Pancreas (tissue), 10 donors: ENCODE measurements at regions not wholly inside any gene's neighbourhood (a gene's known extent, or its start where the extent isn't known, plus 50 kb on each side); places are given as distances from the start of the nearest gene placed in this dataset.

Experiments
- ATAC-seq, 4 donors: fragments of 200-7000 bp; cut with Tn5 transposase; one replicate each; pipeline versions ENCODE4 v1.8.0 to v1.9.1; 2020; ENCODE audit warnings: mild to moderate bottlenecking in 4 of 4, moderate library complexity in 4 of 4
- DNase-seq, 6 donors: peaks; one replicate each; pipeline ENCODE4 v3.0.0-alpha.2; 2020
- FAIRE-seq: peaks from 2 replicates; lab custom pipeline; 2012; peaks lifted over from hg19 to GRCh38; lab: Jason Lieb, UNC
- H3K27ac ChIP-seq, 4 donors: fragments of 200-600 bp; sonication (generic); 1 replicate in 3 of 4; 2 replicates in 1 of 4; pipeline versions ENCODE4 v1.5.0 to v1.8.0; 2020
- H3K27me3 ChIP-seq, 4 donors: fragments of 200-600 bp; one replicate each; pipeline ENCODE4 v1.8.0; 2021
- H3K36me3 ChIP-seq, 3 donors: fragments of 200-600 bp; sonication (generic) in 1 of 3; one replicate each; pipeline versions ENCODE4 v1.5.0 to v1.8.0; 2020 to 2021
- H3K4me1 ChIP-seq, 3 donors: fragments of 200-600 bp; one replicate each; pipeline ENCODE4 v1.8.0; 2021
- H3K4me3 ChIP-seq, 4 donors: fragments of 200-600 bp; sonication (generic) in 2 of 4; one replicate each; pipeline versions ENCODE4 v1.5.0 to v1.8.0; 2020 to 2021
- H3K9me3 ChIP-seq, 4 donors: fragments of 200-600 bp; one replicate each; pipeline ENCODE4 v1.8.0; 2021
- CTCF ChIP-seq, 4 donors: fragments of 200-600 bp; sonication (generic) in 3 of 4; IDR thresholded peaks; one replicate each; pipeline versions ENCODE4 v1.5.0 to v1.8.0; 2021; ENCODE audit warnings: antibody characterized with exemption in 4 of 4
- WGBS, 2 donors: extraction: QIAGEN DNeasy Blood & Tissue Kit; methylation state at CpG; one replicate each; pipeline ENCODE4 v1.1.7; 2013; 5-methylcytosine and 5-hydroxymethylcytosine counted together
- intact Hi-C, 3 donors: fragments of 100-400 bp; cut with DNase I; formaldehyde crosslinking; loops; one replicate each; pipeline versions ENCODE4 v1.11.1 to v1.14.2; 2022
- donor health status: healthy with polysubstance abuse.
- donor health status: DM: no; HTN: no; CAD: no; lungs with moderate emphysema.
- donor health status: DM: no; HTN: no; CAD: no.
- donor health status: control.
- donor health status: control.
- donor health status: Bipolar disorder and iron deficiency.
- donor health status: DM: yes; HTN: yes; CAD: no.
- donor health status: DM: no; HTN: no; CAD: no.
- donor health status: DM: no; HTN: no; CAD: no.
- donor health status: DM: yes; HTN: yes; CAD: no.

GRCh38 chr2:187638840-187639239 lies 84.6 kb upstream of the TFPI start:
- no peak for ATAC-seq
- TF ChIP-seq CTCF (IDR thresholded peaks at IDR 0.05) = no peak
- 92 to 97% methylated on average over 1 of the region's 1 CpG for WGBS, 2 donors
- H3K36me3 ChIP-seq = no peaks in the 10 kb centered on the region
- H3K27ac ChIP-seq = no peak overlapping the region
- no peak overlapping the region for H3K4me3 ChIP-seq
- intact Hi-C loops = no loop called here
- H3K9me3 ChIP-seq = no peaks in the 10 kb centered on the region
- no peaks in the 10 kb centered on the region for H3K4me1 ChIP-seq
- H3K27me3 ChIP-seq = no peaks in the 10 kb centered on the region
- no peak for DNase-seq
- FAIRE-seq = no peak

DNA sequence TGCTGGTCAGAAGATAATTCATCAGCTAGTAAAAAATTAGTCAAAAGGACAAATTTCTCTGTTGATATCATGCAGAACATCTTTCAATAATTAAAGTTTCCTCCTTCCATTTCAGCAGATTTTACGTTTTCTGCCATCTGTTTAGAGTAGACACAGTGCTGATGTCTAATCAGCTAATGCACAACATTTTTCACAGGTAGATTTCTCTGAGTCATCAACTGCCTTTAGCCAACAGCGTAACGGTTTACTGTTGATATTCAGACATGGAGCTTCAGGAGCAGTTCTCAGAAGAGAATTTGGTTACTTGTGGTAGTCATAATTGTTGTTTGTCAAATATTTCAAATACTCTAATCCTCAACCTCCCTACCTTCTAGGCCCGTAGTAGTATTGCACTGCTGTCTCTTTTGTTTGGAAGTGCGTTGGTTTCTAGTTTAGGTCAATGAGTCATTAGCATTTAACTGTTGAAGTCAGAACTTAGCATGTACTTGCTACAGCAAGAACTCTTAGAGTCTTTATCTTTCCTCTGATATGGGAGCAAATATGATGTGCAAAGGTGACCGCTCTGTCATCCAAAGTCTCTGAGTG lies 86.8 kb upstream of the TFPI start:
- no peak overlapping the region for H3K4me3 ChIP-seq
- ATAC-seq (no peak), DNase-seq (no peak), FAIRE-seq (no peak)
- 72 to 74% methylated on average over 6 of the region's 6 CpGs for WGBS, 2 donors
- no peaks in the 10 kb centered on the region for H3K4me1 ChIP-seq
- no peak overlapping the region for H3K27ac ChIP-seq
- H3K36me3 ChIP-seq = no peaks in the 10 kb centered on the region
- TF ChIP-seq CTCF (IDR thresholded peaks at IDR 0.05) = no peak
- no peaks in the 10 kb centered on the region for H3K27me3 ChIP-seq
- H3K9me3 ChIP-seq = no peaks in the 10 kb centered on the region
- intact Hi-C loops = no loop called here

DNA sequence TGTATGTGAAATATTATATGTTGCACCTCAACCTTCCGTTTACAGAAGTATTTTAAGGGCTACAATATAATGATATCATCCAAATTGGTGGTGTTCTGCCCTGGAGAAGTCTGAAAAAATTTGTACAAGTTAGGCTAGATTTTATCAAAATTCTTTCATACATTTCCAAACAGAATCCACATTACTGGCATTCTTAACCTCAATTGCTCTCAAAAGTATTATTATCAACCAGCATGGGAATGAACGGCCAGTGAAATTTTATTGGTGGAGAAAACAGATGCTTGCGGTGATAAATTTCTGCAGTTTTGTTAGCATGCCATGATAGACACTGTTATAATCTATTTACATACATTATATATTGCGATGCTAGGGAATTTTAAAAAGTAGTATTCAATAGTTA lies 88.3 kb upstream of the TFPI start:
- H3K9me3 ChIP-seq = no peaks in the 10 kb centered on the region
- H3K36me3 ChIP-seq = no peaks in the 10 kb centered on the region
- no peak for FAIRE-seq
- DNase-seq = no peak
- no peak overlapping the region for H3K4me3 ChIP-seq
- ATAC-seq = no peak
- TF ChIP-seq CTCF (IDR thresholded peaks at IDR 0.05) = no peak
- no peak overlapping the region for H3K27ac ChIP-seq
- intact Hi-C loops = no loop called here
- no peaks in the 10 kb centered on the region for H3K4me1 ChIP-seq
- no peaks in the 10 kb centered on the region for H3K27me3 ChIP-seq
- WGBS, 2 donors = 80 to 81% methylated on average over 4 of the region's 4 CpGs

- no peak for DNase-seq
- no peaks in the 10 kb centered on the region for H3K36me3 ChIP-seq
- no peak for FAIRE-seq
- no peaks in the 10 kb centered on the region for H3K9me3 ChIP-seq
- no peak overlapping the region for H3K4me3 ChIP-seq
- no peaks in the 10 kb centered on the region for H3K4me1 ChIP-seq
- intact Hi-C loops = no loop called here
- no peak for TF ChIP-seq CTCF (IDR thresholded peaks at IDR 0.05)
- no peak overlapping the region for H3K27ac ChIP-seq
- no peak for ATAC-seq
- no peaks in the 10 kb centered on the region for H3K27me3 ChIP-seq
Observed at GRCh38 chr2:187644486-187644885, 90.3 kb upstream of the TFPI start.

DNA sequence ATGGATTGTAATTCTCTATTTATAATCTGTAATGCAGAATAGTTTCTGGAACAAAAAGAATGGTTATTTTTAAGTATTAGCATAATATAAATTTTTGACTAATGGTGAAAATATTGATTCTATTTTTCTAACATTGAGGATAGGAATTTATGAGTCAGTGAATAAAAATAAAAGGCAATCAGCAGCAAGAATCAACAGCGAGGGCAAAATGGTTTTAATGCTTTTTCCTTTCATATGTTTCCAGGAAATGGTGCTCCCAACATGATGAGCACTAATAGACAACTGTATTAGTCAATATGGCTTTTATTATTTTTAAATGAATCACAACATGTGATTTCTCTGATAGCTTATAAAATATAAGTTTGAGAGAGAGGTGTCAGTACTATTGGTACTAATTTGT lies 90.7 kb upstream of the TFPI start:
- no peaks in the 10 kb centered on the region for H3K36me3 ChIP-seq
- DNase-seq (no peak), FAIRE-seq (no peak), ATAC-seq (no peak)
- no peaks in the 10 kb centered on the region for H3K27me3 ChIP-seq
- H3K4me3 ChIP-seq = no peak overlapping the region
- intact Hi-C loops = no loop called here
- no peak for TF ChIP-seq CTCF (IDR thresholded peaks at IDR 0.05)
- H3K4me1 ChIP-seq = no peaks in the 10 kb centered on the region
- no peak overlapping the region for H3K27ac ChIP-seq
- 82 to 89% methylated on average over 1 of the region's 1 CpG for WGBS, 2 donors
- no peaks in the 10 kb centered on the region for H3K9me3 ChIP-seq
